Hepatocyte (in vitro differentiated cells): ENCODE measurements at regions not wholly inside any gene's neighbourhood (a gene's known extent, or its start where the extent isn't known, plus 50 kb on each side); places are given as distances from the start of the nearest gene placed in this dataset.

Experiments
- DNase-seq: peaks from one replicate; pipeline ENCODE4 v3.0.0-alpha.2; 2016; ENCODE audit warnings: low spot score
- H2AFZ ChIP-seq: fragments of 200-600 bp; sonication (generic); 2 replicates; pipeline ENCODE4 v1.6.0; 2016; ENCODE audit warnings: antibody characterized with exemption, mild to moderate bottlenecking
- H3K27ac ChIP-seq: fragments of 200-600 bp; sonication (generic); 2 replicates; pipeline ENCODE4 v1.5.1; 2016; ENCODE audit warnings: mild to moderate bottlenecking
- H3K27me3 ChIP-seq: fragments of 200-600 bp; sonication (generic); 2 replicates; pipeline ENCODE4 v1.6.1; 2016
- H3K36me3 ChIP-seq: fragments of 200-600 bp; sonication (generic); replicated peaks from 2 replicates; pipeline ENCODE4 v1.5.1; 2016; ENCODE audit warnings: low read depth; ENCODE audit not compliant: insufficient read depth
- H3K4me1 ChIP-seq: fragments of 200-600 bp; sonication (generic); 2 replicates; pipeline ENCODE4 v1.5.1; 2016; ENCODE audit warnings: mild to moderate bottlenecking, moderate library complexity; ENCODE audit not compliant: insufficient read depth
- H3K4me2 ChIP-seq: fragments of 200-600 bp; sonication (generic); 2 replicates; pipeline ENCODE4 v1.6.0; 2016
- H3K4me3 ChIP-seq: fragments of 200-600 bp; sonication (generic); 2 replicates; pipeline ENCODE4 v1.5.1; 2016; ENCODE audit warnings: mild to moderate bottlenecking
- H3K79me2 ChIP-seq: fragments of 200-600 bp; sonication (generic); 2 replicates; pipeline ENCODE4 v1.6.0; 2017; ENCODE audit warnings: mild to moderate bottlenecking
- H3K9me2 ChIP-seq: fragments of 200-600 bp; sonication (generic); replicated peaks from 2 replicates; pipeline ENCODE4 v1.6.0; 2017; ENCODE audit warnings: mild to moderate bottlenecking; ENCODE audit not compliant: insufficient read depth
- H3K9me3 ChIP-seq: fragments of 200-600 bp; sonication (generic); 2 replicates; pipeline ENCODE4 v1.5.1; 2016; ENCODE audit warnings: low read depth, mild to moderate bottlenecking
- H4K20me1 ChIP-seq: fragments of 200-600 bp; sonication (generic); 2 replicates; pipeline ENCODE4 v1.6.0; 2016; ENCODE audit warnings: mild to moderate bottlenecking; ENCODE audit not compliant: insufficient read depth, poor library complexity, severe bottlenecking
- EZH2 ChIP-seq: fragments of 200-600 bp; sonication (generic); IDR thresholded peaks from 2 replicates; pipeline ENCODE4 v1.6.1; 2016; ENCODE audit warnings: antibody characterized with exemption, mild to moderate bottlenecking, borderline replicate concordance
- EZH2phosphoT487 ChIP-seq: fragments of 200-600 bp; sonication (generic); IDR thresholded peaks from one replicate; pipeline ENCODE4 v1.6.1; 2018; ENCODE audit warnings: antibody characterized with exemption, mild to moderate bottlenecking, low read depth, moderate library complexity; ENCODE audit not compliant: unreplicated experiment, severe bottlenecking
- WGBS: methylation state at CpG from one replicate; pipeline ENCODE4 v1.1.6; 2016; ENCODE audit warnings: low lambda C conversion rate; ENCODE audit errors: missing lambda C conversion rate; 5-methylcytosine and 5-hydroxymethylcytosine counted together
- TF ChIP-seq, protein P1 (sequence below): fragments of 200-600 bp; sonication (generic); IDR thresholded peaks from 2 replicates; pipeline ENCODE4 v1.5.1; 2016; ENCODE audit warnings: antibody characterized with exemption, mild to moderate bottlenecking; ENCODE audit not compliant: poor library complexity

DNA sequence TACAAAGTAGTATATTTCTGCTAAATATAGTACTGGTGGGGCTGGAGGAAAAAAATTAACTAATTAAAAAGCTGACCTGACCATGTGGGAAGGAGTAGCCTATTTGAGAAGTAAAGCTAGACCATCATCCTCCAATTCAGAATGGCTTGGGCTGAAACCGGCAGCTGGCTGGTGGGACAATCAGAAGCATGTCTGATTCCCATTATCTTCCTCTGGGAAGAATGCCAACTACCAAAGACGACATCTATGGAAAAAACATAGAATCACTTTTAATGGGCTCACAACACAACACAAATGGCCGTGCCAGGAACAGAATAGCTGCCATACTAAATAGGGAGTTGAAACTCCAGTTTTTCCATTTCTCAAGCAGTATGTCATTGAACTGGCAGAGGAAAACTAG, 120.4 kb upstream of the FREM2 start:
- TF ChIP-seq, protein P1, sequence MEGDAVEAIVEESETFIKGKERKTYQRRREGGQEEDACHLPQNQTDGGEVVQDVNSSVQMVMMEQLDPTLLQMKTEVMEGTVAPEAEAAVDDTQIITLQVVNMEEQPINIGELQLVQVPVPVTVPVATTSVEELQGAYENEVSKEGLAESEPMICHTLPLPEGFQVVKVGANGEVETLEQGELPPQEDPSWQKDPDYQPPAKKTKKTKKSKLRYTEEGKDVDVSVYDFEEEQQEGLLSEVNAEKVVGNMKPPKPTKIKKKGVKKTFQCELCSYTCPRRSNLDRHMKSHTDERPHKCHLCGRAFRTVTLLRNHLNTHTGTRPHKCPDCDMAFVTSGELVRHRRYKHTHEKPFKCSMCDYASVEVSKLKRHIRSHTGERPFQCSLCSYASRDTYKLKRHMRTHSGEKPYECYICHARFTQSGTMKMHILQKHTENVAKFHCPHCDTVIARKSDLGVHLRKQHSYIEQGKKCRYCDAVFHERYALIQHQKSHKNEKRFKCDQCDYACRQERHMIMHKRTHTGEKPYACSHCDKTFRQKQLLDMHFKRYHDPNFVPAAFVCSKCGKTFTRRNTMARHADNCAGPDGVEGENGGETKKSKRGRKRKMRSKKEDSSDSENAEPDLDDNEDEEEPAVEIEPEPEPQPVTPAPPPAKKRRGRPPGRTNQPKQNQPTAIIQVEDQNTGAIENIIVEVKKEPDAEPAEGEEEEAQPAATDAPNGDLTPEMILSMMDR, result no peak
- H3K9me2 ChIP-seq, result no peaks in the 10 kb centered on the region
- H3K27me3 ChIP-seq, result no peaks in the 10 kb centered on the region
- WGBS, result 62% methylated on average over 3 of the region's 3 CpGs
- H2AFZ ChIP-seq, result no peak overlapping the region
- H3K36me3 ChIP-seq, result no peaks in the 10 kb centered on the region
- no peaks in the 10 kb centered on the region for H4K20me1 ChIP-seq
- no peak overlapping the region for H3K4me2 ChIP-seq
- no peak overlapping the region for H3K4me3 ChIP-seq
- DNase-seq, result peak; percentile 39
- no peaks in the 10 kb centered on the region for H3K9me3 ChIP-seq
- peaks cover 6% of the 10 kb centered on the region for H3K4me1 ChIP-seq
- H3K27ac ChIP-seq, result peak overlapping the region; percentile 54
- H3K79me2 ChIP-seq, result no peaks in the 10 kb centered on the region

DNA sequence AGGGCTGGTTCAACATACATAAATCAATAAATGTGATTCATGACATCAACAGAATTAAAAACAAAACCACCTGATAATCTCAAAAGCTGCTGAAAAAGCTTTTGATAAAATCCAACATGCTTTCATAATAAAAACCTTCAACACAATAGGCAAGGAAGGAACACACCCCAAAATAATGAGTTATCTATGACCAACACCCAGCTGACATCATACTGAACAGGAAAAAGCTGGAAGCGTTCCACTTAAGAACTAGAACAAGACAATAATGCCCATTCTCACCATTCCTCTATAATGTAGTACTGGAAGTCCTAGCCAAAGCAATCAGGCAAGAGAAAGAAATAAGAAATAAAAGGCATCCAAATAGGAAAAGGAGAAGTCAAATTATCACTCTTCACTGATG, 116.2 kb upstream of the FREM2 start:
- H4K20me1 ChIP-seq, result no peaks in the 10 kb centered on the region
- 85% methylated on average over 1 of the region's 1 CpG for WGBS
- DNase-seq, result no peak

DNA sequence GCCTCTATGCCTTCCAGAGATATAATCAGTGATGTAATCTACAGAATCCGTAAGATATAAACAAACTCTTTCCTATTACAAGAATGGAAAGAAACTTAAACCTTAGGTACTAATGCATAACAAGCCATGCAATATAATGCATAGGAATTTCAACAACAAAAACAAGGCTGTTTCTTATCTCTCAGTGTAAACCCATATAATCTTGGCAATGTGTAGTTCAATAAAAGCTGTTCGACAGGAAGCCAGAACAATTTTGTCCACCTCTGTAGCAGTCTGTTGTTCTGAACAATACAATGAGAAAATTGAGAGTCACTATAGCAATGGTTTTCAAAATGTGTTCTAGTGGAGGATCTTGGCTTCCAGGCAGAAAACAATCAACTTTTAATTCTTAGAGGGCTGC, 111.5 kb upstream of the FREM2 start:
- Histone ChIP-seq H3K36me3 (no peaks in the 10 kb centered on the region), H3K27ac (peak overlapping the region; percentile 6), H2AFZ (no peak overlapping the region), H3K79me2 (no peaks in the 10 kb centered on the region), H3K9me3 (no peaks in the 10 kb centered on the region), H3K4me2 (peak overlapping the region; percentile 35), H3K9me2 (no peaks in the 10 kb centered on the region), H3K27me3 (no peaks in the 10 kb centered on the region), H3K4me1 (peaks cover 8% of the 10 kb centered on the region), H3K4me3 (no peak overlapping the region), H4K20me1 (no peaks in the 10 kb centered on the region)
- 18% methylated on average over 2 of the region's 2 CpGs for WGBS
- DNase-seq, result no peak
- TF ChIP-seq EZH2 (no peak), EZH2phosphoT487 (no peak)
- TF ChIP-seq, protein P1, result no peak

More for the DNA sequence above, 116.2 kb upstream of the FREM2 start:
- H3K27me3 ChIP-seq, result no peaks in the 10 kb centered on the region
- no peak overlapping the region for H3K4me2 ChIP-seq
- no peak for TF ChIP-seq EZH2
- TF ChIP-seq EZH2phosphoT487, result no peak
- TF ChIP-seq, protein P1, result no peak
- no peaks in the 10 kb centered on the region for H3K36me3 ChIP-seq
- peaks cover 7% of the 10 kb centered on the region for H3K4me1 ChIP-seq
- H2AFZ ChIP-seq, result no peak overlapping the region
- no peaks in the 10 kb centered on the region for H3K9me3 ChIP-seq
- H3K9me2 ChIP-seq, result no peaks in the 10 kb centered on the region
- no peak overlapping the region for H3K27ac ChIP-seq
- H3K4me3 ChIP-seq, result no peak overlapping the region
- H3K79me2 ChIP-seq, result no peaks in the 10 kb centered on the region

DNA sequence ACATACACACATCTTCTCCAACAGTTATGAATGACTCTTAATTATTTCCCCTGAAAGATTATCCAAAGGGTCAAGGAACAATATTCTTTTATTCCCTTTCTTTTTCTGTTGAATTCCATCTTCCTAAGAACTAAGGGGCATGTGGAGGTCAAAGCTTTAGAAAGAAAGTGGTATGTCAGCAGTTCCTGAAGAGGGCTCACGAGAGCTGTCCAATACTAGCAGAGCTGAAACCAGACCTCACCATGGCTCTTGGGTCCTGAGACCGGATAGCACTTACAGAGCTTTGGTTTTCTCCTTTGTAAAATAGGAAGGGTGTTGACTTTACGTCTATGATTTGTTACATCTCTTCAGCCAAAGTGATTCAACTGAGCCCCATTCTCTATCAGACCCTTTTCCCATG, 109.8 kb upstream of the FREM2 start:
- Histone ChIP-seq H3K27me3 (no peaks in the 10 kb centered on the region), H3K79me2 (no peaks in the 10 kb centered on the region), H4K20me1 (no peaks in the 10 kb centered on the region), H3K4me2 (no peak overlapping the region), H3K36me3 (no peaks in the 10 kb centered on the region), H3K4me3 (no peak overlapping the region), H2AFZ (no peak overlapping the region), H3K9me3 (no peaks in the 10 kb centered on the region), H3K27ac (no peak overlapping the region), H3K9me2 (no peaks in the 10 kb centered on the region), H3K4me1 (peaks cover 8% of the 10 kb centered on the region)
- 79% methylated on average over 3 of the region's 3 CpGs for WGBS
- peak; percentile 28 for DNase-seq
- TF ChIP-seq, protein P1, result no peak
- TF ChIP-seq EZH2phosphoT487 (no peak), EZH2 (no peak)
